ENCODE measurements at regions not wholly inside any gene's neighbourhood (a gene's known extent, or its start where the extent isn't known, plus 50 kb on each side); places are given as distances from the start of the nearest gene placed in this dataset.

GRCh38 chrY:15072084-15072483, 547.8 kb downstream of the NLGN4Y start (continued):
- TF ChIP-seq E2F6 (IDR thresholded peaks at IDR 0.05) (no peak), RAD21 (IDR thresholded peaks at IDR 0.05 in 1 of 2, conservative IDR thresholded peaks at IDR 0.05 in 1 of 2; ENCODE audit: low read depth in 2 of 2, low read length in 2 of 2) (no peak), POLR2AphosphoS5 (IDR thresholded peaks at IDR 0.05; ENCODE audit: low read depth, low read length) (no peak), KDM4A (IDR thresholded peaks at IDR 0.05; ENCODE audit: low read depth, low read length, severe bottlenecking) (no peak)

All from H1 (cell line).